Left lung (tissue), 4 donors: ENCODE measurements at regions not wholly inside any gene's neighbourhood (a gene's known extent, or its start where the extent isn't known, plus 50 kb on each side); places are given as distances from the start of the nearest gene placed in this dataset.

ENCODE experiments used
- ATAC-seq: fragments of 200-7000 bp; cut with Tn5 transposase; one replicate; pipeline ENCODE4 v1.9.1; 2020; ENCODE audit warnings: moderate library complexity
- DNase-seq, 4 donors: peaks; one replicate each; pipeline ENCODE4 v3.0.0-alpha.2; 2013 to 2020
- H3K27ac ChIP-seq, 2 donors: fragments of 200-600 bp; sonication (generic) in 1 of 2; one replicate each; pipeline versions ENCODE4 v1.5.0 to v1.8.0; 2020 to 2021
- H3K27me3 ChIP-seq, 2 donors: fragments of 200-600 bp; sonication (generic) in 1 of 2; one replicate each; pipeline versions ENCODE4 v1.5.0 to v1.8.0; 2020 to 2021
- H3K36me3 ChIP-seq, 2 donors: fragments of 200-600 bp; sonication (generic) in 1 of 2; one replicate each; pipeline versions ENCODE4 v1.5.0 to v1.8.0; 2020 to 2021
- H3K4me1 ChIP-seq, 2 donors: fragments of 200-600 bp; one replicate each; pipeline ENCODE4 v1.8.0; 2021
- H3K4me3 ChIP-seq, 2 donors: fragments of 200-600 bp; sonication (generic) in 1 of 2; one replicate each; pipeline versions ENCODE4 v1.5.0 to v1.8.0; 2020 to 2021; ENCODE audit warnings: mild to moderate bottlenecking in 1 of 2
- H3K9me3 ChIP-seq, 2 donors: fragments of 200-600 bp; sonication (generic) in 1 of 2; one replicate each; pipeline versions ENCODE4 v1.5.0 to v1.8.0; 2020 to 2021
- intact Hi-C, 2 donors: fragments of 100-400 bp; cut with DNase I; formaldehyde crosslinking; loops; one replicate each; pipeline versions ENCODE4 v1.11.2 to v1.14.2; 2022
- TF ChIP-seq, protein P1 (sequence below), 2 donors: fragments of 200-600 bp; sonication (generic) in 1 of 2; IDR thresholded peaks; one replicate each; pipeline versions ENCODE4 v1.5.0 to v1.8.0; 2021; ENCODE audit warnings: antibody characterized with exemption in 2 of 2
- donor health status: DM: no; HTN: yes; CAD: no.
- donor health status: DM: no; HTN: no; CAD: no.

- TF ChIP-seq, protein P1, sequence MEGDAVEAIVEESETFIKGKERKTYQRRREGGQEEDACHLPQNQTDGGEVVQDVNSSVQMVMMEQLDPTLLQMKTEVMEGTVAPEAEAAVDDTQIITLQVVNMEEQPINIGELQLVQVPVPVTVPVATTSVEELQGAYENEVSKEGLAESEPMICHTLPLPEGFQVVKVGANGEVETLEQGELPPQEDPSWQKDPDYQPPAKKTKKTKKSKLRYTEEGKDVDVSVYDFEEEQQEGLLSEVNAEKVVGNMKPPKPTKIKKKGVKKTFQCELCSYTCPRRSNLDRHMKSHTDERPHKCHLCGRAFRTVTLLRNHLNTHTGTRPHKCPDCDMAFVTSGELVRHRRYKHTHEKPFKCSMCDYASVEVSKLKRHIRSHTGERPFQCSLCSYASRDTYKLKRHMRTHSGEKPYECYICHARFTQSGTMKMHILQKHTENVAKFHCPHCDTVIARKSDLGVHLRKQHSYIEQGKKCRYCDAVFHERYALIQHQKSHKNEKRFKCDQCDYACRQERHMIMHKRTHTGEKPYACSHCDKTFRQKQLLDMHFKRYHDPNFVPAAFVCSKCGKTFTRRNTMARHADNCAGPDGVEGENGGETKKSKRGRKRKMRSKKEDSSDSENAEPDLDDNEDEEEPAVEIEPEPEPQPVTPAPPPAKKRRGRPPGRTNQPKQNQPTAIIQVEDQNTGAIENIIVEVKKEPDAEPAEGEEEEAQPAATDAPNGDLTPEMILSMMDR (IDR thresholded peaks at IDR 0.05): no peak
- ATAC-seq (no peak), DNase-seq (no peak)
- Histone ChIP-seq H3K27ac (no peak overlapping the region), H3K4me3 (no peak overlapping the region), H3K27me3 (no peaks in the 10 kb centered on the region), H3K9me3 (no peaks in the 10 kb centered on the region), H3K36me3 (no peaks in the 10 kb centered on the region), H3K4me1 (no peaks in the 10 kb centered on the region)
- intact Hi-C loops: no loop called here
These were observed 273.2 kb upstream of the MPDZ start for GRCh38 chr9:13552606-13553215.

DNA sequence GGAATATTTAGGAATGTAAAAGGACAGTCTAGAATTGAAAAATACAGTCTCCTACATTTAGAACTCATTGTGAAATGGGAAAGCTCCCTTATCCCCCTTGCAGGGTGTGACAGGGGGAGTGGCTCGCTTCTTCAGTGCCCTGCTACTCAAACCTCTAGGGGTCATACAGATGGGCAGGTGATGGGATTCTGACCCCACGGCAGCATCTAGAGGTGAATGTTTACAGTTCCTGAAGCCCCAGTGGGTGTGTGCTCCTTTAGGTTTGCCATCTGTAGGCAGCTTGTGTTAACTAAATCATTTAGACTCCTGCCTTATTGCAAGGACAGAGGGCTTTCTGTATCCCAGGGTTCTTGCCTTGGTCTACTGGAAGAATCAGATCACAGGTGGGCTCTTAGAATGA is 271.0 kb upstream of the MPDZ start:
- Histone ChIP-seq H3K9me3 (no peaks in the 10 kb centered on the region), H3K27ac (no peak overlapping the region), H3K36me3 (no peaks in the 10 kb centered on the region), H3K27me3 (no peaks in the 10 kb centered on the region), H3K4me1 (no peaks in the 10 kb centered on the region), H3K4me3 (no peak overlapping the region)
- intact Hi-C loops: no loop called here
- TF ChIP-seq, protein P1 (IDR thresholded peaks at IDR 0.05): no peak
- no peak for ATAC-seq
- DNase-seq: no peak

- no peaks in the 10 kb centered on the region for H3K9me3 ChIP-seq
- H3K36me3 ChIP-seq: no peaks in the 10 kb centered on the region
- no peaks in the 10 kb centered on the region for H3K27me3 ChIP-seq
- H3K4me3 ChIP-seq: no peak overlapping the region
- no peaks in the 10 kb centered on the region for H3K4me1 ChIP-seq
- DNase-seq: no peak
- H3K27ac ChIP-seq: no peak overlapping the region
- TF ChIP-seq, protein P1 (IDR thresholded peaks at IDR 0.05): no peak
- intact Hi-C loops: no loop called here
- ATAC-seq: no peak
These were observed 269.0 kb upstream of the MPDZ start for GRCh38 chr9:13548535-13548934.

- Histone ChIP-seq H3K4me1 (no peaks in the 10 kb centered on the region), H3K36me3 (no peaks in the 10 kb centered on the region), H3K27me3 (no peaks in the 10 kb centered on the region), H3K27ac (no peak overlapping the region), H3K9me3 (peaks cover 0 to 13% of the 10 kb centered on the region in 2 donors), H3K4me3 (no peak overlapping the region)
- TF ChIP-seq, protein P1 (IDR thresholded peaks at IDR 0.05): no peak
- DNase-seq: no peak
- intact Hi-C loops: no loop called here
- no peak for ATAC-seq
These were observed 255.6 kb upstream of the MPDZ start for GRCh38 chr9:13535141-13535540.

DNA sequence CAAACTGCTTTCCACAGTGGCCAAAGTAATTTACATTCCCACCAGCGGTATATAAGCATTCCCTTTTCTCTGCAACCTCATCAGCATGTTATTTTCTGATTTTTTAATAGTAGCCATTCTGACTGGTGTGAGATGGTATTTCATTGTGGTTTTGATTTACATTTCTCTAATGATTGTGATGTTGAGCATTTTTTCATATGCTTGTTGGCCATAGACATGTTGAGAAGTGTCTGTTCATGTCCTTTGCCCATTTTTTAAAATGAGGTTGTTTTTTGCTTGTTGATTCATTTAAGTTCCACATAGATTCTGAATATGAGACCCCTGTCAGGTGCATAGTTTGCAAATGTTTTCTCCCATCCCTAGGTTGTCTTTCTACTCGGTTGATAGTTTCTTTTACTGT is 254.5 kb upstream of the MPDZ start:
- Histone ChIP-seq H3K4me3 (no peak overlapping the region), H3K36me3 (no peaks in the 10 kb centered on the region), H3K27me3 (no peaks in the 10 kb centered on the region), H3K27ac (no peak overlapping the region), H3K9me3 (peaks cover 0 to 13% of the 10 kb centered on the region in 2 donors), H3K4me1 (no peaks in the 10 kb centered on the region)
- DNase-seq: no peak
- intact Hi-C loops: no loop called here
- no peak for ATAC-seq
- TF ChIP-seq, protein P1 (IDR thresholded peaks at IDR 0.05): no peak
